Mesodermal cell (in vitro differentiated cells): ENCODE measurements at regions not wholly inside any gene's neighbourhood (a gene's known extent, or its start where the extent isn't known, plus 50 kb on each side); places are given as distances from the start of the nearest gene placed in this dataset.

Source experiments
- H3K27ac ChIP-seq: 2 replicates; pipeline ENCODE4 v1.7.0; 2013; ENCODE audit warnings: mild to moderate bottlenecking, low read depth, low read length, moderate library complexity; ENCODE audit not compliant: severe bottlenecking
- H3K36me3 ChIP-seq: 2 replicates; pipeline ENCODE4 v1.7.1; 2013; ENCODE audit warnings: mild to moderate bottlenecking, low read length, moderate library complexity; ENCODE audit not compliant: control insufficient read depth, insufficient read depth
- H3K4me1 ChIP-seq: one replicate; pipeline ENCODE4 v1.7.1; 2013; ENCODE audit warnings: mild to moderate bottlenecking, low read length; ENCODE audit not compliant: insufficient read depth, control insufficient read depth, poor library complexity, severe bottlenecking
- H3K4me3 ChIP-seq: 2 replicates; pipeline ENCODE4 v1.7.0; 2013; ENCODE audit warnings: low read length, control low read depth, mild to moderate bottlenecking; ENCODE audit not compliant: insufficient read depth, poor library complexity, severe bottlenecking; ENCODE audit errors: extremely low read depth
- H3K9me3 ChIP-seq: 2 replicates; pipeline ENCODE4 v1.7.1; 2013; ENCODE audit warnings: mild to moderate bottlenecking, low read length, moderate library complexity; ENCODE audit not compliant: control insufficient read depth
- WGBS, 2 experiments: methylation state at CpG; one replicate each; pipeline ENCODE4 v1.1.5; 2013; ENCODE audit warnings: missing lambda C conversion rate in 2 of 2; ENCODE audit not compliant: insufficient coverage in 2 of 2; 5-methylcytosine and 5-hydroxymethylcytosine counted together

DNA sequence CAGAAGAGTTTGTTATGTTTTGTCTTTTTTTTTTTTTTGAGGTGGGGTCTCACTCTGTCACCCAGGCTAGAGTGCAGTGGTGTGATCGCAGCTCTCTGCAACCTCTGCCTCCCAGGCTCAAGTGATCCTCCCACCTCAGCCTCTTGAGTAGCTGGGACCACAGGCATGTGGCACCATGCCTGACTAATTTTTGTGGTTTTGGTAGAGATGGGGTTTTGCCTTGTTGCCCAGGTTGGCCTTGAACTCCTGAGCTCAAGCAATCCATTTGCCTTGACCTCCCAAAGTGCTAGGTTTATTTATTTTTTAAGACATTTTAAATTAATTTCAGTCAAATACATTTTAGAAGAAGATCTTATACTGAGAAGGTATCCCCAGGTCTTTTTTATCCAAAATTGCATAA, 366.7 kb downstream of the KCNJ2 start:
- no CpG with 5 or more reads among the region's 1 CpG for WGBS, 2 experiments
- Histone ChIP-seq H3K9me3 (no peaks in the 10 kb centered on the region), H3K27ac (no peak overlapping the region), H3K36me3 (no peaks in the 10 kb centered on the region), H3K4me1 (no peaks in the 10 kb centered on the region), H3K4me3 (no peak overlapping the region)

DNA sequence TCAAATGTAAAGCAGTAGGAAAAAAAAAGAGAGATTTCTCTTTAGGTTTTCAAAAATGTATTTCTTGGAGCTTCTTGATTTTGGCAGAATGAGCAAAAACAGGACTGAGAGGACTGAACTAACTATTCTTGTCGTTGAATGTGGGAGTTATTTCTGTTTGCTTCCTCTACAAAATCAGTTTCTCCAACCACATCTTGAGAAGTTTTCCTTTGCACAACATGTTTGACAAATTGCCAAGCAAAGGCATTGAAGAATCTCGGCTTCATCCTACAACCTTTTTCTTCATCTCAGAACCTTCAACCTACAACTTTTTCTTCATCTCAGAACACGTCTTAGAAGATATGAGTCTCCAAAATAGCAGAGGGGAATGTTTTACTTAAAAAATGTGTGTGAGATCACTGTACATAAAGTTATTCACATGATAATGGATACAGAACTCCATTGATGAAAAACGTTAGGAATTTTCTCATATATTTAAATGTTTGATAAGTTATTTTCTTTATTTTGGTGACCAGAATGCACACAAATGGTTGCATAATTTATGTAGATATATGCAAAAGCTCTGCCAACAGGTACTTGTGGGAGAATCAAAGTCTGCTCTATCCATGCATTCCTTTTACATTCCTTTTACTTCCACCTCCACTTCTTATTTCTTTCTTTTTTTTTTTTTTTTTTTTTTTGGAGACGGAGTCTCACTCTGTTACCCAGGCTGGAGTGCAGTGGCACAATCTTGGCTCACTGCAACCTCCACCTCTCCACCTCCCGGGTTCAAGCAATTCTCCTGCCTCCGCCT, 370.0 kb downstream of the KCNJ2 start:
- H3K4me1 ChIP-seq, result no peaks in the 10 kb centered on the region
- no peaks in the 10 kb centered on the region for H3K36me3 ChIP-seq
- no peaks in the 10 kb centered on the region for H3K9me3 ChIP-seq
- no peak overlapping the region for H3K4me3 ChIP-seq
- WGBS, 2 experiments, result 90 to 100% methylated on average over 2 to 3 of the region's 7 CpGs
- no peak overlapping the region for H3K27ac ChIP-seq

DNA sequence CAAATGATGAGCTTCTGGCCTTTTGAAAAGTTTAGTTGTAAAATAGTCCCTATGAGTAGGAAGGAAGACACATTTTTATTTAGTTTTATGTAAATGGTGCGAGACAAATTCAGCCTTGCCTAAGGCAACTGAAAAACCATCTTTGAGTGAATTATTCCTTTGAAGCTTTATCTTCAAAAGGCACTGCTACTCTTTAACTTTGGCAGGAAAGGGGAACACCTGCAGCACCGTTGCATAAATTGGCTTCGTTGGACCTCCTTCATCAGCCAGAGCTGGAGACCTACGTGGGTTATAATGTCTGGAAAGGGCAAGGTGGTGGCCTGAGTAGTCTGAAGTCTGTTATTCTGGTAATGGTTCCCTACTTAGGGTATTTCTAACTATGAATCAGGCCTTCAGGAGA, 373.5 kb downstream of the KCNJ2 start:
- Histone ChIP-seq H3K27ac (no peak overlapping the region), H3K4me1 (no peaks in the 10 kb centered on the region), H3K4me3 (no peak overlapping the region), H3K9me3 (no peaks in the 10 kb centered on the region), H3K36me3 (no peaks in the 10 kb centered on the region)
- 92 to 93% methylated on average over 3 of the region's 4 CpGs for WGBS, 2 experiments

DNA sequence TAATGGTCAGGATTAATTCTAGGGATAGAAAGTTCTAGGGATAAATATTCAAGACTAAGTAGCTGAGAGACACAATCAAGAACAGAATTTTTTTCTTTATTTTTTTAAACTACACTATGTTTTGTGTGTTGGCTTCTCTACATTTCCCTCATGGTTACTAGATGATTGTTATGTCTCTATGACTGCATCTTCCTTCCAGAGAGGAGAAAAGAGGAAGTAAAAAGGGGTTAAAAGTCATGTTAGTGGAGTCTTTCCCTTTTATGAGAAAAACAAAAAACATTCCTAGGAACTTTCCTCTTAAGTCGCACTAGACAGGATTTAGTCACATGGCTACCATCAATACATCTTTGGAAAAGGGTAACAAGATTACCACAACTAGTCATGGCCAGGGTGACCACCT, 375.0 kb downstream of the KCNJ2 start:
- H3K4me3 ChIP-seq, result no peak overlapping the region
- no peaks in the 10 kb centered on the region for H3K36me3 ChIP-seq
- no peak overlapping the region for H3K27ac ChIP-seq
- H3K4me1 ChIP-seq, result no peaks in the 10 kb centered on the region
- H3K9me3 ChIP-seq, result no peaks in the 10 kb centered on the region
- no CpG with 5 or more reads among the region's 1 CpG for WGBS, 2 experiments

DNA sequence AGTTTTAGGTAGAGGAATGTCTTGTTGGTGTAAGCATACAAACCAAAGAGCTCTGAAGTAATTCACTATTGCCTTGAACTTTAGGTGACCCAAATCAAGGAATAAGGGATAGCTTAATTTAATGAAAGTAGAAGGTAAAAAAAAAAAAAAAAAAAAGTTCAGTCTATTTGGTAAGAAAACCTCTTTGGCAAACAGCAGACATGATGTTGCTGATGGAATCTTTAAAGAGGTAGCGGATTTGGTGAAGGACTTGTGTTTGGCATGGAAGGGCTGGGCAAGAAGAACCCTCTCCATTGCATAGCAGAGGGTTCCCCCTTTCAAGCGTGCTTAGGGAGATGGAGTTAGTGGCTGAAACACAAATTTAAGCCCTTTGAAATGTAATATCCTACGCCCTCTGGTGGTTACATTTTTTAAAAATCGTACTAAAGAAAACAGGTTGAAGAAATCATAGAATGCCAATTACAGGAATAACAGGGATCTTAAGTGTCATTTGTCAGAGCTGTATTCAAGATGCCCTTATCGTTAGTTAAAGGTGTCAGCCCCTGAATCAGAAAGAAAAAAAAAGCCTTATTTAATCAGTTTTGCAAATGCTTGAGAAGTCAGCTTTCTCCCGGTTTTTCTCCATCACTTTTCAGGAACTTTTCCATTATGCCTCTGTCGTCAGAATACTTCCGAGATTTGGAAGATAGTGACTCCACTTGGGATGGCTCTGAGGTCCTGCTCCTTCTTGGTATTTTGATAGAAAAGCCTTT, 383.1 kb downstream of the KCNJ2 start:
- 28 to 78% methylated on average over 5 of the region's 8 CpGs for WGBS, 2 experiments
- Histone ChIP-seq H3K9me3 (no peaks in the 10 kb centered on the region), H3K4me1 (no peaks in the 10 kb centered on the region)

DNA sequence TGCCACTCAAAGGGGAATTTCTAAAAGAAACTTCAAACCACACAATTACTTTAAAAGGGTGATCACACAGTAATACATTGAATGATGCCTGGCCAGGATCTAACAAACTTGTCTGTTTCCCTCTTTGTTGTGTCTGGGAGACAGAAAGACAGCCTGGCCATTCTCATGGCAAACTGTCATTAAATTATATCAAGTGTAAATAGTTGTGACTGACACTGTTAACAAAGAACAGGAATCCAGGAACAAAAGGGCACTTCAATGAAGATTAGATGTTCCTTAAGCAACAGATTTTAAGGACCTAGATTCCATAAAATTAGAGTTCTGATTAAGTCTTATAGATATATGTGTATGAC, 383.6 kb downstream of the KCNJ2 start:
- Histone ChIP-seq H3K36me3 (no peaks in the 10 kb centered on the region), H3K9me3 (no peaks in the 10 kb centered on the region), H3K4me3 (no peak overlapping the region), H3K4me1 (no peaks in the 10 kb centered on the region), H3K27ac (peak overlapping the region; percentile 53)

More for the DNA sequence above, 383.1 kb downstream of the KCNJ2 start:
- H3K36me3 ChIP-seq, result no peaks in the 10 kb centered on the region
- H3K27ac ChIP-seq, result peak overlapping the region; percentile 53
- H3K4me3 ChIP-seq, result no peak overlapping the region

DNA sequence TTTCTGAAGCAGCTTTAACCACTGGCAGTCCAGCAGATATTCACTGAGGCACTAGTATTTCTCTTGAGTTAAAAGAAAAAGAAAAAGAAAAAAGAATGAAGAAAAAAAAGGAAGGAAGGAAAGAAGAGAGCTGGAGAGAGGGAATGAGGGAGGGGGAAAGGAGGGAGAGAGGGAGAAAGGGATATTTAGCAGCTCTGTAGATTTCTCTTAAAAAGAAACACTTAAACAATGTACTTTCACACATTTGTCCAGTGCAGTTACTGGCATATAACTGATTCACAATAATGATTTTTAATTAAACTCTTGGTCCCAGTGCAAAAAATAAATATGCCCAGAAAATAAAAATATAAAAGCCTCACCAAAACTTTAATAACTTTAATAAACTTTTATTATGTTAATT, 386.4 kb downstream of the KCNJ2 start:
- no peaks in the 10 kb centered on the region for H3K36me3 ChIP-seq
- H3K27ac ChIP-seq, result no peak overlapping the region
- no peak overlapping the region for H3K4me3 ChIP-seq
- no peaks in the 10 kb centered on the region for H3K9me3 ChIP-seq
- H3K4me1 ChIP-seq, result no peaks in the 10 kb centered on the region

DNA sequence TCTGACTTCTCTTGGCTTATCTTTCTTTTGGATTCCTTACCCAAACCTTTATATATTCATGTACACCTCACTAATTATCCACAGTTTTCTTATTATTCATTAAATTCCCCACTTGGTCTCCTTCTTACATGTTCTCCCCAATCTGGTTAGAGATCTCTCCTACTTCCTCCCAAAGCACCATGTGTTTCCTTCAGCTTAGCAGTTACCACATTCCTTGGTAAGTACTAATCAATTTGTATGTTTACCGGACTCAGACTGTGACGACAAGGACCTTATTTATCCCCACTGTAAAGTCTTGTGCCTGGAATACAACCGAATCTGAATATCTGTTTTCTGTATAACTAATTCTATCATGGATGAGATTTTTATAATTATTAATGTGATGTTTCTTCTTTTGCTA, 389.5 kb downstream of the KCNJ2 start:
- Histone ChIP-seq H3K4me1 (no peaks in the 10 kb centered on the region), H3K9me3 (no peaks in the 10 kb centered on the region), H3K27ac (no peak overlapping the region), H3K36me3 (no peaks in the 10 kb centered on the region), H3K4me3 (no peak overlapping the region)
- 90% methylated on average over 2 of the region's 3 CpGs; no CpG with 5 or more reads in 1 of the 2 experiments for WGBS, 2 experiments

DNA sequence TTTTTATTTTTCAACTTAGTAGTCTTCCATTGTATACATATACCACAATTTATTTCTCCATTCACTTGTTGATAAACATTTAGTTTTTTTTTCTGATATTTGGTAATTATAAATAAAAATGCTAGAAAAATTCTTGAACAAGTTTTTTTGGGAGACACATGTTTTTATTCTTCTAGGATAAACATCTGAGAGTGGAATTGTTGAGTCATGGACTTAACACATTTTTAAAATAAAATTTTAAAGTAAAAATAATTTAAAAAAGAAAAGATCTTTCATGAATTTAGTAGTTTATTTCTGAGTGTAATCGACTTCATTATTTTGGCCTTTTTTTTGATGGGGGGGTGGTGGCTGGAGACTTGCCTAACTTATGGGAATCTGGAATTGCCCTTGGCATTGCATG, 391.1 kb downstream of the KCNJ2 start:
- Histone ChIP-seq H3K36me3 (no peaks in the 10 kb centered on the region), H3K4me1 (no peaks in the 10 kb centered on the region), H3K27ac (no peak overlapping the region), H3K4me3 (no peak overlapping the region), H3K9me3 (no peaks in the 10 kb centered on the region)
- WGBS, 2 experiments, result 80 to 89% methylated on average over 1 of the region's 1 CpG

DNA sequence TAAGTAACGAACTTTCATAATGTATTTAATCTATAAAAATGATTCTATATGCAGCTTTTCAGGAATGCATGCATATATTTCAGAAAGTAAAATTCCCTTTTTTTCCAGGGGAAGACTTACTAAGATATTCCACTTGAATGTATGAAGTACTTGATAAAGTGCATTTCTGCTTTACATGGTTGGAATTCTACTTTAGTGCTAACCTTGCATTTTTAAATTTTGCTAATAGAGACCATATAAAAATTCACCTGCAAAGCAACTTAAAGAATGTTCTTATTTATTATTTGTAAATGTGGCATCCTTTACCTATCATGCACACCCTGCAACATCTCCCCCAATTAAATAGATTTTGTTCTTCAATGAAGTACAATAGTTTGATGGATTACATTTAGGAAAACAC, 392.8 kb downstream of the KCNJ2 start:
- Histone ChIP-seq H3K27ac (no peak overlapping the region), H3K4me3 (no peak overlapping the region), H3K36me3 (no peaks in the 10 kb centered on the region), H3K9me3 (no peaks in the 10 kb centered on the region), H3K4me1 (no peaks in the 10 kb centered on the region)
- WGBS, 2 experiments, result no CpG with 5 or more reads among the region's 1 CpG

DNA sequence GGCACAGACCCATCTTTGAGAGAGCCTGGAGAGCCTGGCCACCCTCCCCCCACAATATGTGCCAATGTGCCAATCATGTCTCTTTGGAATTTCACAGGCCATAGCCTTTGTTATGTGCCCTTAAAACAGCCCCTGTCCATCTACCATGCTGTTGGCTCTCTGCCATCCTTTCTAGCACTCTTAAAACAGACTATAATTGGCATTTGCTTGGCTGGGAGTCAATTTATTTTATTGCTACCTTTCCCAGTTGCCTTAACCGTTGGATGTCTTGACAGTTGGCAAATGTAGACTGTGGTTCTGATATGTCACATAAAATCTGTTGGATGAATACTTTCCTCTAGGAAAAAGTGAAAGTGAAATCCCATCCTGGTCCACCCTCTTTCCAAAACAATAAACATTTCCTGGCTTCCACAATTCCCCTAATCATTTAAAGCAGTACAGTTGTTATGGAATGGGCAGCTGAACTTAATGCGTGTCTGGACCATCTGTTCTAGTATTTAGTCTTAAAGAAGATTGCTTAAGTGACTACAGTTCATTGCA, 394.0 kb downstream of the KCNJ2 start:
- Histone ChIP-seq H3K4me3 (no peak overlapping the region), H3K27ac (no peak overlapping the region), H3K36me3 (no peaks in the 10 kb centered on the region), H3K9me3 (no peaks in the 10 kb centered on the region), H3K4me1 (no peaks in the 10 kb centered on the region)
- 83% methylated on average over 1 of the region's 2 CpGs; no CpG with 5 or more reads in 1 of the 2 experiments for WGBS, 2 experiments
